HEK293 (cell line): ENCODE measurements at regions not wholly inside any gene's neighbourhood (a gene's known extent, or its start where the extent isn't known, plus 50 kb on each side); places are given as distances from the start of the nearest gene placed in this dataset.

Experiments used
- CTCF ChIP-seq: fragments of 450-650 bp; formaldehyde crosslinking; IDR thresholded peaks from 2 replicates; pipeline ENCODE4 v1.5.1; 2016; ENCODE audit warnings: missing biosample characterization, missing genetic modification characterization
- ZNF132 ChIP-seq: fragments of 450-650 bp; formaldehyde crosslinking; IDR thresholded peaks from 2 replicates; pipeline ENCODE4 v1.5.1; 2017; ENCODE audit warnings: missing biosample characterization, missing genetic modification characterization, borderline replicate concordance
- ZNF530 ChIP-seq: fragments of 450-650 bp; formaldehyde crosslinking; IDR thresholded peaks from 2 replicates; pipeline ENCODE4 v1.5.1; 2016; ENCODE audit warnings: low read depth, missing biosample characterization, missing genetic modification characterization

GRCh38 chr6:170035901-170036304 lies 255.0 kb downstream of the DLL1 start:
- TF ChIP-seq ZNF530 (tag by site-specific recombination) = no peak
- TF ChIP-seq CTCF (tag by site-specific recombination) = no peak
- no peak for TF ChIP-seq ZNF132 (tag by site-specific recombination)
